Transverse colon (tissue), 4 donors: ENCODE measurements at regions not wholly inside any gene's neighbourhood (a gene's known extent, or its start where the extent isn't known, plus 50 kb on each side); places are given as distances from the start of the nearest gene placed in this dataset.

Experiments
- DNase-seq: peaks from one replicate; pipeline ENCODE4 v3.0.0-alpha.2; 2019
- H3K27ac ChIP-seq, 4 donors: fragments of 200-600 bp; sonication (generic); 2 replicates each; pipeline ENCODE4 v1.5.1; 2016 to 2018; ENCODE audit warnings: inconsistent platforms in 4 of 4
- H3K27me3 ChIP-seq: fragments of 200-600 bp; sonication (generic); 2 replicates; pipeline ENCODE4 v1.5.1; 2017; ENCODE audit warnings: inconsistent platforms
- H3K36me3 ChIP-seq, 4 donors: fragments of 200-600 bp; sonication (generic); 2 replicates each; pipeline ENCODE4 v1.5.1; 2017 to 2019; ENCODE audit warnings: inconsistent platforms in 4 of 4
- H3K4me1 ChIP-seq, 4 donors: fragments of 200-600 bp; sonication (generic); 2 replicates each; pipeline ENCODE4 v1.5.1; 2017 to 2020; ENCODE audit warnings: inconsistent platforms in 4 of 4
- H3K4me3 ChIP-seq, 4 donors: fragments of 200-600 bp; sonication (generic); 1 replicate in 1 of 4; 2 replicates in 3 of 4; pipeline versions ENCODE4 v1.5.1 to v1.6.1; 2017 to 2019; ENCODE audit warnings: inconsistent platforms in 4 of 4
- H3K9me3 ChIP-seq, 2 donors: fragments of 200-600 bp; sonication (generic); 2 replicates each; pipeline ENCODE4 v1.5.1; 2017 to 2019; ENCODE audit warnings: inconsistent platforms in 2 of 2
- CTCF ChIP-seq, 5 experiments: fragments of 200-600 bp in 3 of 5; fragments of 450-650 bp in 2 of 5; sonication (generic) in 3 of 5; IDR thresholded peaks; 1 replicate in 2 of 5; 2 replicates in 3 of 5; pipeline ENCODE4 v1.5.1; 2016 to 2017; ENCODE audit warnings: antibody characterized with exemption in 5 of 5, inconsistent platforms in 3 of 5, mild to moderate bottlenecking in 2 of 5, moderate library complexity in 1 of 5
- EP300 ChIP-seq: sonication (generic); formaldehyde crosslinking; IDR thresholded peaks from one replicate; pipeline ENCODE4 v1.6.1; 2017; ENCODE audit warnings: antibody characterized with exemption, low read depth
- POLR2A ChIP-seq: fragments of 450-650 bp; IDR thresholded peaks from one replicate; pipeline ENCODE4 v1.6.1; 2016; ENCODE audit warnings: antibody characterized with exemption, mild to moderate bottlenecking, moderate library complexity
- POLR2AphosphoS5 ChIP-seq, 3 donors: sonication (generic); formaldehyde crosslinking; IDR thresholded peaks; one replicate each; pipeline ENCODE4 v1.6.1; 2016; ENCODE audit warnings: antibody characterized with exemption in 3 of 3
- WGBS, 2 donors: methylation state at CpG; one replicate each; pipeline ENCODE4 v1.1.5; 2018; ENCODE audit warnings: low coverage in 1 of 2; 5-methylcytosine and 5-hydroxymethylcytosine counted together
- in situ Hi-C, 4 donors: fragments of 200-750 bp; cut with MboI; loops; one replicate each; pipeline versions ENCODE4 v1.15.0 to v1.15.1; 2017; ENCODE audit warnings: low sequenced_read_pairs in 3 of 4, low pct_ligation_motif_present in 1 of 4, low pct_unique_long_range_greater_than_20kb in 1 of 4
- intact Hi-C: fragments of 100-400 bp; cut with DNase I; formaldehyde crosslinking; loops from one replicate; pipeline ENCODE4 v1.15.1; 2023; ENCODE audit warnings: low total_unique reads

DNA sequence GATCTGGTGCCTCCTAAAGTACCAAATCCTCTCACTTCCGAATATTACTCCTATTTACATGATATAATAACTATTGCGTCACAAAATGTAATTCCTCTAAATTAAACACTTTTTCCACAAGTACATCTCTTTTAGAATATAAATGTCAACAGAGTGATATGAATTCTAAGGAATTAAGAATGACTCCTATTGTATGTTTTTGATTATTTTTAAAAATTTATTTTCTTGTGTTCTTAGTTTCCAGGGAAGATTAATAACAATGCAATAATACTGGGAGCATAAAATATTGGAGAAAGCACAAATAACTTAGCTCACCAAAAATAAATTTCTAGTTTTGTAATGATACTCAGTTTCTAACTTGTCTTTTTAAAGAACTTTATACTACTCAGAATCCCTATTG is 184.9 kb downstream of the PCDH18 start:
- H3K27me3 ChIP-seq, result no peaks in the 10 kb centered on the region
- no peaks in the 10 kb centered on the region for H3K9me3 ChIP-seq
- no peaks in the 10 kb centered on the region for H3K36me3 ChIP-seq
- in situ Hi-C loops (no loop called here), intact Hi-C loops (no loop called here)
- no peak overlapping the region for H3K27ac ChIP-seq
- TF ChIP-seq POLR2A (no peak), CTCF (IDR thresholded peaks at IDR 0.05) (no peak)
- no peak overlapping the region for H3K4me3 ChIP-seq
- H3K4me1 ChIP-seq, result no peaks in the 10 kb centered on the region
- no peak for DNase-seq
- WGBS, 2 donors, result 43 to 59% methylated on average over 2 of the region's 2 CpGs

DNA sequence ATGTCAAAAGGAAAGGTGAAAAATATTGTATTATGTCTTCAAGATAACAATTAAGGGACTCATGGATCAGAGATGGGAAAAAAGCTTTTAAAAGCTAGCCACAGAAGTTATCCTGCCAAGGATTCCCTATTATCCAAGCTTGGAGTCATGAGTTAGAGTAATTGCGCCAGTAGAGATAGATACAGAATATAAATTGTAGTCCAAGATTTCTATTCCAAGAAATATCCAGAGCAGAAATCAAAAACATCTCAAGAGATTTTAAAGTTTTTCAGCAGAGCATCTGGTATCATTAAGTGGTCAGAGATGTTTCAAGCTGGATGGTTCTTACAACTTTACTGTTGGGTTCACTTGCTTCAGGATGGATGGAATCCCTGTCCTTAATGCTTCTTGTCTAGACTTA is 186.7 kb downstream of the PCDH18 start:
- 83 to 84% methylated on average over 1 of the region's 1 CpG for WGBS, 2 donors
- TF ChIP-seq CTCF (IDR thresholded peaks at IDR 0.05), result no peak
- TF ChIP-seq POLR2A, result no peak
- TF ChIP-seq POLR2AphosphoS5 (IDR thresholded peaks at IDR 0.05), result no peak
- TF ChIP-seq EP300, result no peak
- Histone ChIP-seq H3K27me3 (no peaks in the 10 kb centered on the region), H3K36me3 (no peaks in the 10 kb centered on the region), H3K27ac (no peak overlapping the region), H3K4me3 (no peak overlapping the region), H3K4me1 (no peaks in the 10 kb centered on the region), H3K9me3 (no peaks in the 10 kb centered on the region)
- in situ Hi-C loops, result no loop called here
- intact Hi-C loops, result no loop called here
- DNase-seq, result no peak

- H3K27ac ChIP-seq, result no peak overlapping the region
- H3K4me1 ChIP-seq, result no peaks in the 10 kb centered on the region
- H3K27me3 ChIP-seq, result no peaks in the 10 kb centered on the region
- in situ Hi-C loops (no loop called here), intact Hi-C loops (no loop called here)
- 80 to 85% methylated on average over 8 of the region's 8 CpGs for WGBS, 2 donors
- no peaks in the 10 kb centered on the region for H3K9me3 ChIP-seq
- DNase-seq, result no peak
- no peak overlapping the region for H3K4me3 ChIP-seq
- no peaks in the 10 kb centered on the region for H3K36me3 ChIP-seq
- TF ChIP-seq POLR2AphosphoS5 (IDR thresholded peaks at IDR 0.05) (no peak), CTCF (IDR thresholded peaks at IDR 0.05) (no peak), POLR2A (no peak), EP300 (no peak)
Measured at GRCh38 chr4:137343221-137343620, 189.1 kb downstream of the PCDH18 start.

- WGBS, 2 donors, result 78 to 100% methylated on average over 1 of the region's 1 CpG
- Histone ChIP-seq H3K27me3 (no peaks in the 10 kb centered on the region), H3K9me3 (peaks cover 0 to 4% of the 10 kb centered on the region in 2 donors), H3K4me3 (no peak overlapping the region), H3K4me1 (no peaks in the 10 kb centered on the region), H3K36me3 (no peaks in the 10 kb centered on the region), H3K27ac (no peak overlapping the region)
- intact Hi-C loops, result no loop called here
- in situ Hi-C loops, result no loop called here
- no peak for DNase-seq
- no peak for TF ChIP-seq CTCF (IDR thresholded peaks at IDR 0.05)
- TF ChIP-seq POLR2AphosphoS5 (IDR thresholded peaks at IDR 0.05), result no peak
- TF ChIP-seq EP300, result no peak
- TF ChIP-seq POLR2A, result no peak
Measured at GRCh38 chr4:137333031-137333430, 199.3 kb downstream of the PCDH18 start.
